Hippocampal formation (tissue), 2 donors: ENCODE measurements at regions not wholly inside any gene's neighbourhood (a gene's known extent, or its start where the extent isn't known, plus 50 kb on each side); places are given as distances from the start of the nearest gene placed in this dataset.

ENCODE experiments used
- DNase-seq, 2 donors: peaks; one replicate each; lab custom pipeline; 2025; lab: John Stamatoyannopoulos, UW

DNA sequence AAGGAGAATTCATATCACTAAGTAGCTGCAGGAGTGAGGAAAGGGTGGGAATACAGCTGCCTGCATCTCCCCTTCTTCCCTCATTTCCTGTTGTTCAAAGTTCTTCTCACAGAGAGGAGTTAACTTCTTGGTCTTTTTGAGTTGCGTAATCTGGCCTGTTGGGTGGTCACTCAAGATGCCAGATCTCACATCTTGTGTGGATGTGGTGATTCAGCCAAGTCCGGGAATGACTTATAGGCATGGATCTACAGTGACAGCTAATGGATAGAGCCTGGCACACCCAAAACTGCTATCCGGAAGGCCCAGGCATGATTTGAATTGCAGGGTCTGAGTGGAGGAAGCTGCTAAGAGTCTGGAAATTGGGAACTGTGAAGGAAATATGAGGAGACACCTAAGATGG, 100.2 kb upstream of the SLC35B3 start:
- no peak for DNase-seq

DNA sequence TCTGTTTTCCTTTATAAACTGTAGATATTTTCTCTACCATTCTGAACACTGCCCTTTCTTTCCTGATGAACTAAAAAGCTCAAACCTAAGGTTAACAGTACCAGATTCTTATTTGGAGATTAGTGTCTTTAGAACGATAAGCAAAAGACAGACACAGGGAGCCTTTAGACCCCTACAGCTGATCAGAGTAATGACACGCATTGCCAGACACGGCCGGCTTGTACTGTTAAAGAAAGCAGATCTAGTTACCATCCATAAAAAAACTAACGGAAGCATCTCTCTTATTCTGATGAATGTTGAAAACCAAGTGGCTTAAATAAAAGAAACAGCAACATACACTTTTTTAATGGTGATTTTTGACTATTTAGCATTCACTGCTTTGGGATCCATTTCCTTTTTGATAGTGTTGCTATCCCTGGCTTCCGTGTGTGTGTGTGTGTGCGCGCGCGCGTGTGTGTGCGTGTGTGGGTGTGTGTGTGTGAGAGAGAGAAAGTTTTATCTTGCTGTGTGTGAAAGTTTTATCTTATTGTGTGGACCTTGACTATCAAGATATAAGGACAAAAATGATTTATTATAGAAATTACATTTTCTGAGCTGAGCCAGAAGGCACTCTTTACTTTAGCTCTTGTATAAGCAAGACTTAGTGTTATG, 95.6 kb upstream of the SLC35B3 start:
- no peak for DNase-seq

DNA sequence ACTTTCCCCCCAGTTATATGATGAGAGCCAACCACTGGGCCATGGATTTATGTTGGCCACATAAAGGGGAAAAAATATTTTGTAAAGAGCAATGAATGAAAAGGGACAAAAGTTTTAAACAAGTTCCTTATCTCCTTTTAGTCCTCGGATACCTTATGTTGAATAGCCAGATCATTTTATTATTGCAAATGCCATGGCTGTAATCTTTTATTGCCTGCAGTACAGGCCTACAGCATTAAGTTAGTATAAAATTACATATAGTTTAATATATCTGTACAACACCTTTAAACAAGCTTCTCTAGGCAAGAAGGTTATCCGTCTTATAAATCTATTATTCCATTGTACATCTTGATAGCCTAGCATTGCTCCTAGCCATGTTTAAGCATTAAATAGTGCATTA, 93.9 kb upstream of the SLC35B3 start:
- DNase-seq: no peak

DNA sequence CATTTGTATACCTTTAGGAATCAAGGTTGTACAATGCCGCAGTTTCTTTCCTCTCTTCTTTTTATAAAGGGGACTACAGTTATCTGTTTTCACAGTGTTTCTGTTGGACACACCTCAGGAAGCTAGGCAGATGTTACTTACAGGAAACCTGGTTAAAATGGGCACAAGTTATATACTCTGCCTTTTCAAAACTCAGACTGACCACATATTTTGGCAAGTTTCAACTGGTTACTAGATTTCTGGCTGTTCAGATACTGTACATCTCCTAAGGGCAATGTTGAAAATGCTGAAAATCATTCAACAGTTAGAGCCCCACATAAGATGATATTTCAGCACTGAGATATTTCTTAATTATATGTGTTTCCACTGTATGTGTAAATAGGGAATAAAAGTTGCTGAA, 92.5 kb upstream of the SLC35B3 start:
- DNase-seq: no peak

DNA sequence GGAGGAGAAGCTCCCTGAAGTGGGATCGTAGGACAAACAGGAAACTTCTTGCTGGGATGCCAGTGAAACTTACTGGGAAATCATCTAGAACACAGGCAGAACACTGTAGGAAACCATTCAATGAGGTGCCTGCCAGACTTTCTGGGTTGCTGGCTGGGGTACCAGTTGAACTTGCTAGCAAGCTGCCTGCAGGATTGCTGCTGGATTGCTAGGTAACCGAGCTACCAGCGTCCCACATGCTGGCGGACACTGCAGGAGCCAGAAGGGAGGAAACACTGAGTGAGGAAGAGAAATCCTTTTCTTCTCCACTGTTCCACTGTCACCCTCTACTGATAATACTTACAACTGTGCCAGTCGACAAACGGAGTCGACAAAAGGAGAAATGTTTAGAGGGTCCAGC, 91.3 kb upstream of the SLC35B3 start:
- peak; percentile 2 to 12 for DNase-seq

DNA sequence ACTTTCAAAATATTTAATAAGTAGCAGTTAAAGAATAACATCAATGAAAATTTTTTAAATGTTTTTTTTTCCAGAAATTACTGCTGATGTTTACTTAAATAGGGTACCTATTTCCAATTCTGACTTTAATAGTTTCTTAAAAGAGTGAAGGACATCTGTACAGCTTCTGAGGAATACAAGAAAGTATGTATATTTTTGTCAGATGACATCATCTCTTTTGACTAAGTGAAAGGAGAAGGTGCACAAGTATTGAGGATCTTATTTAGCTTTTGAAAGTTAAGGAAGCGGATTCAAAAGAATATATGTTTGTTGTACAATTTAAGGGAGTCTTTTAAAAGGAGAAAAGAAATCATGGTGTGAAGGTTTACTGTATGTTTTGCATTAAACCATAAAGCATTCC, 90.0 kb upstream of the SLC35B3 start:
- DNase-seq: no peak

DNA sequence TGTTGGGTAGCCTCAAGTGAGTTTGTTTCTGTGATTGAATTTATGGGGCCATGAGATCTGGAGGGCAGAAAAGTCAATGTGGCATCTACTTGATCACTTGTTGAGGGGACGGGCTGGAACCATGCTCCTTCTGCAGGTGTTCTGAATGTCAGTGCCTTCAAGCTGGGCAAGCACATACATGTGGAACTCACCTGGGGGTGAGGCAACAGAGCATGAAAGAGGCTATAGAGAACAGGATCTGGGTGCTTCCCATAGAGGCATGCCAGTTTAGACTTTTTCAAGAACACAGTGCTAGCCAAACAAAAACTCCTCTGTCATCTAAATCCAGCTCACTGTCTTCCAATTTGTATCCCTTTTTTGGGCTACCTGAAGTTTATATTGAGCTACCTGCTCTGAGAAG, 77.8 kb upstream of the SLC35B3 start:
- DNase-seq: no peak

DNA sequence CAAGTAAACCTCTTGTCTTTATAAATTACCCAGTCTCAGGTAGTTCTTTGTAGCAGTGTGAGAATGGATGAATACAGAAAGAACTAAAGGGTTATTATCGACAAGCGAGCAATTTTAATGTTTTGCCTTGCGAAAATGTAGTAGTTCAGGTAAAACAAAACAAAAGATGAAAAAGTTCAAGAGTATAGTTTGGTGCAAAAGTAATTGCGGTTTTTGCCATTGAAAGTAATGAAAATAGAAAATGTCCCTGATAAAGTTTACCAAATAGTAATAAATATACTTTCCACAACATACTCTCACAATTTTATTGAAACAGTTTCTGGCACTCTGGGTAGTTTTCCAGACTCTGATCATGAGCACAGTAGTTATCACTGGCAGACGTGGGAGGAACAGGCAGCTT, 71.9 kb upstream of the SLC35B3 start:
- DNase-seq: no peak

DNA sequence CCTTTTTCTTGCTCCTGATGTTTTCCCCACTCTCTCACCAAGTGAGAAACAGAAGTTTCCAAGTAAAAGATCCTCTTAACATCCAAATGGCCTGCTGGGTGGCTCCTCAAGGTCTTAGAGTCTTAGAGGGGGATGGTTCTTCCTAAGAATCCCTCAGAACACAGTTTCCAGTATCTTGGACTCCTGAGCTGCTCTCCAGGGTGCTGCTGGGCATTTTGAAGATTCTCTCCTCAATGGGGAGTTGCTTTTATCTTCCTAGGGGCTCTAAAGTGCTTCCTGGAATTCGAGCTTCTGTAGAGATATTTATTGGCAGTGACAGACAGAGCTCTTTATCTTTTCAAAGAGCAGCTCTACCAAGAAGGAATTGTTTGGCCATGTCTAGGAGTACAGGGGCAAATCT, 70.8 kb upstream of the SLC35B3 start:
- DNase-seq: no peak

DNA sequence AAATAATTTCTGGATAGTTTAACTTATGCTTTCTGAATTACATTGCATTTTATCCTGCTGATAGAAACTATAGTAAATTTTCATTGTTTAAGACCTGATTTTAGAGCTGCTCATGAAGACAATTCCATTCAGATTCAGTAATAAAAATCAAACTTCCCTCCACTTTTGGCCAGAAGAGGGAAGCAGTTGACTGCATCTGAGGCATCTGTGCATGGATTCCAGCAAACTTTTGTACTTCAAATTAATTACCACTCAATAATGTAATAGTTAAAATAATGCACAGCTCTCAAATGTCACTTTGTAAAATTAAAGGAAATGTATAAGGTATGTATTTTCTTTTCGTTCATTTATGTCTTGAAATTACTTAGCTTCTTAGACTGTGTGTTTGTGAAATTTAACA, 64.2 kb upstream of the SLC35B3 start:
- peak in 1 of 2 donors; percentile 32 for DNase-seq

DNA sequence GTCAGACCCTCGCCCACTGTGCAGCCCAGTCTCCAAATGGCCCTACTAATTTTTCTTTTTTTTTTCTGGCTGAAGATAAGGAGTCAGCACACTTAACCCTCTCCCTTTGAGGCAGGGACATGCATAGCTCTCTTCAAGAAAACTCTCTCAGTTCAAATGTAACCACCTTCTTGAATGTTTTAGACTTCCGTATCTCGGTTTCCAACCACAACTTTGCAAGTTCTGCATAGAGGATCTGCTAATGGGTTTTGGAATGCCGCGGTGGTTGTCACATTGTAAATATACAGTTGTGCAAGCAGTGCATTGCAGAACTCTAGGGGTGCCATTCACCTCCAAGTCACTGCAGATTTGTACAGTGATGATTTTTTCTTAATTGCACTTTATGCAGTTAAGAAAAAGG, 59.4 kb upstream of the SLC35B3 start:
- DNase-seq: no peak

DNA sequence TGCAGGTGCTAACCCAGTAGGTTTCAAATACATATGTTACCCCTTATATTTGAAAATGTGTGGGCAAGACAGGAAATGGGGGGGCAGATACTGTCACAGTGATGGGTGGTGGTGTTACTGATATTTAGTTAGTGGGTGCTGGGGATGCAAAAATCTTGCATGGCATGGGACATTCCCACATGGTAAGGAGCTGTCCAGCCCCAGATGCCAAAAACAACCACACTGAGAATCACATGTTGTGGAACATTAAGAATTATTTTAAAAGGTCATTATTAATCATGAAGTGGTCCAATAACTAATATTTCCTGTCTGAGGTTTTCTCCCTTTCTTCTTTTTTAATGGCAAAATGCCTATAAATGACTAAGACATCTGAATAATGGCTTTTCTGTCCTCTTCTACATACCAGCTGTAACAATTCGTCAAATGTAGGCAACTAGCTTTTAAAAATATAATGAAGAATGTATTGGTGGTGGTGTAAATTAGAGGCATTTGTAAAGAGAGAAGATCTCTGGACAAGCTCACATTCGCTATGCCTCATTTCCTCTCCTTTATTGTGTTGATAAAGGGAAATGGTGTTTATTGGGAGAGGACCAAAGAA, 57.3 kb upstream of the SLC35B3 start:
- no peak for DNase-seq
